HEK293 (cell line): ENCODE measurements at regions not wholly inside any gene's neighbourhood (a gene's known extent, or its start where the extent isn't known, plus 50 kb on each side); places are given as distances from the start of the nearest gene placed in this dataset.
"Not testable (repeated sequence)": the region's sequence is repeated elsewhere in the genome, so short reads cannot be mapped to it uniquely, and the experiment has no call there.

Source experiments
- CTCF ChIA-PET: fragments of 350-600 bp; formaldehyde crosslinking; extraction: SDS; loops from one replicate; lab custom pipeline; 2021; ENCODE audit warnings: antibody characterized with exemption; lab: Yijun Ruan, JAX
- POLR2A ChIA-PET: fragments of 300-600 bp; formaldehyde crosslinking; extraction: SDS; loops from one replicate; lab custom pipeline; 2020; ENCODE audit warnings: antibody characterized with exemption, inconsistent platforms; lab: Yijun Ruan, JAX
- H3K27ac ChIP-seq: fragments of 200-500 bp; sonication (Bioruptor generic); 2 replicates; pipeline ENCODE4 v1.5.1; 2014; ENCODE audit warnings: low read depth, low read length, control low read depth, inconsistent platforms; ENCODE audit errors: extremely low read depth
- H3K36me3 ChIP-seq, 2 experiments: fragments of 200-500 bp in 1 of 2; sonication (Bioruptor generic) in 1 of 2; 1 replicate in 1 of 2; 2 replicates in 1 of 2; pipeline ENCODE4 v1.5.1; 2014 to 2017; ENCODE audit warnings: inconsistent platforms in 2 of 2, low read length in 2 of 2; ENCODE audit not compliant: control insufficient read depth in 2 of 2, insufficient read depth in 1 of 2
- H3K4me1 ChIP-seq: fragments of 200-500 bp; sonication (Bioruptor generic); 2 replicates; pipeline ENCODE4 v1.5.1; 2014; ENCODE audit warnings: mild to moderate bottlenecking, low read length, inconsistent platforms; ENCODE audit not compliant: control insufficient read depth, insufficient read depth
- H3K4me3 ChIP-seq: 2 replicates; pipeline ENCODE4 v1.5.1; 2011; ENCODE audit warnings: low read depth, mild to moderate bottlenecking, control low read depth, low read length, moderate library complexity
- H3K9me3 ChIP-seq: fragments of 200-500 bp; sonication (Bioruptor generic); 2 replicates; pipeline ENCODE4 v1.5.1; 2014; ENCODE audit warnings: low read depth, low read length, inconsistent platforms; ENCODE audit not compliant: control insufficient read depth, insufficient read depth
- PRDM10 ChIP-seq: fragments of 450-650 bp; formaldehyde crosslinking; IDR thresholded peaks from 2 replicates; pipeline ENCODE4 v1.5.1; 2016; ENCODE audit warnings: missing biosample characterization, missing genetic modification characterization
- SCRT2 ChIP-seq: fragments of 450-650 bp; formaldehyde crosslinking; IDR thresholded peaks from 2 replicates; pipeline ENCODE4 v1.5.1; 2016; ENCODE audit warnings: missing biosample characterization, missing genetic modification characterization
- ZBTB11 ChIP-seq: fragments of 450-650 bp; formaldehyde crosslinking; conservative IDR thresholded peaks from 2 replicates; pipeline ENCODE4 v1.5.1; 2016; ENCODE audit warnings: low read depth, missing biosample characterization, missing genetic modification characterization
- ZBTB17 ChIP-seq: fragments of 450-650 bp; formaldehyde crosslinking; IDR thresholded peaks from 2 replicates; pipeline ENCODE4 v1.5.1; 2016; ENCODE audit warnings: missing biosample characterization, missing genetic modification characterization
- ZNF26 ChIP-seq: fragments of 450-650 bp; formaldehyde crosslinking; IDR thresholded peaks from 2 replicates; pipeline ENCODE4 v1.5.1; 2016; ENCODE audit warnings: missing biosample characterization, missing genetic modification characterization
- ZNF280C ChIP-seq: fragments of 450-650 bp; formaldehyde crosslinking; IDR thresholded peaks from 2 replicates; pipeline ENCODE4 v1.5.1; 2016; ENCODE audit warnings: missing biosample characterization, missing genetic modification characterization
- ZNF335 ChIP-seq: fragments of 450-650 bp; formaldehyde crosslinking; conservative IDR thresholded peaks from 2 replicates; pipeline ENCODE4 v1.5.1; 2016; ENCODE audit warnings: missing biosample characterization, missing genetic modification characterization
- ZNF501 ChIP-seq: fragments of 450-650 bp; formaldehyde crosslinking; IDR thresholded peaks from 2 replicates; pipeline ENCODE4 v1.5.1; 2016; ENCODE audit warnings: missing biosample characterization, missing genetic modification characterization
- ZNF610 ChIP-seq: fragments of 450-650 bp; formaldehyde crosslinking; IDR thresholded peaks from 2 replicates; pipeline ENCODE4 v1.5.1; 2016; ENCODE audit warnings: missing biosample characterization, missing genetic modification characterization, borderline replicate concordance
- ZNF639 ChIP-seq: fragments of 450-650 bp; formaldehyde crosslinking; IDR thresholded peaks from 2 replicates; pipeline ENCODE4 v1.5.1; 2016; ENCODE audit warnings: missing biosample characterization, missing genetic modification characterization
- ZNF707 ChIP-seq: fragments of 450-650 bp; formaldehyde crosslinking; IDR thresholded peaks from 2 replicates; pipeline ENCODE4 v1.5.1; 2016; ENCODE audit warnings: missing biosample characterization, missing genetic modification characterization

GRCh38 chr20:53866794-53867740, 203.3 kb downstream of the BCAS1 start:
- Histone ChIP-seq H3K4me1 (peaks cover 23% of the 10 kb centered on the region), H3K27ac (peak overlapping the region; percentile 50), H3K36me3 (no peaks in the 10 kb centered on the region), H3K9me3 (no peaks in the 10 kb centered on the region), H3K4me3 (no peak overlapping the region)
- POLR2A ChIA-PET = interaction anchor here (0.5 to 0.6 kb wide), 2 partner anchors 48 to 125 kb away, joined by 3 read pairs; no protein-coding TSS in a partner anchor
- CTCF ChIA-PET = interaction anchor here (0.7 to 1.2 kb wide), 2 partner anchors 11 to 289 kb away, joined by 3 to 4 read pairs; no protein-coding TSS in a partner anchor
- TF ChIP-seq ZNF26 (tag by site-specific recombination) (no peak), ZNF707 (tag by site-specific recombination) (0 out of 2 replicates have a peak, but pooled peaks have one; percentile 24), ZBTB11 (tag by site-specific recombination) (no peak), ZNF335 (tag by site-specific recombination) (0 out of 2 replicates have a peak, but pooled peaks have one; percentile 3), ZNF639 (tag by site-specific recombination) (no peak), ZBTB17 (tag by site-specific recombination) (peak; percentile 82)

GRCh38 chr20:53865901-53866793, 204.2 kb downstream of the BCAS1 start:
- Histone ChIP-seq H3K9me3 (no peaks in the 10 kb centered on the region), H3K4me1 (peaks cover 23% of the 10 kb centered on the region), H3K4me3 (no peak overlapping the region), H3K36me3 (no peaks in the 10 kb centered on the region), H3K27ac (peak overlapping the region; percentile 50)
- ChIA-PET POLR2A (interaction anchor here (0.5 to 0.6 kb wide), 5 partner anchors 18 to 302 kb away, joined by 3 read pairs; no protein-coding TSS in a partner anchor), CTCF (interaction anchor here (0.6 to 1.2 kb wide), 7 partner anchors 9 to 1554 kb away, joined by 3 to 6 read pairs (median 3); no protein-coding TSS in a partner anchor)
- TF ChIP-seq PRDM10 (peak; percentile 75), ZNF610 (tag by site-specific recombination) (no peak), SCRT2 (peak; percentile 64; the same call in 1 of the 2 replicates), ZNF501 (tag by site-specific recombination) (no peak), ZNF280C (no peak)
- TF ChIP-seq, all 188 proteins: peak for 2

GRCh38 chr20:53864765-53865683, 205.4 kb downstream of the BCAS1 start:
- H3K9me3 ChIP-seq, H3K36me3 ChIP-seq, H3K4me3 ChIP-seq: not testable (repeated sequence)
- Histone ChIP-seq H3K4me1 (peaks cover 23% of the 10 kb centered on the region), H3K27ac (peak overlapping the region; percentile 38; the same call in 1 of the 2 replicates)
- CTCF ChIA-PET = interaction anchor here (0.6 to 1.2 kb wide), 8 partner anchors 8 to 284 kb away, joined by 3 to 6 read pairs (median 3); no protein-coding TSS in a partner anchor
- POLR2A ChIA-PET = interaction anchor here (0.6 kb wide), 1 partner anchor 17 kb away, joined by 3 read pairs; no protein-coding TSS in a partner anchor
